HG03039 (cell line): ENCODE measurements at regions not wholly inside any gene's neighbourhood (a gene's known extent, or its start where the extent isn't known, plus 50 kb on each side); places are given as distances from the start of the nearest gene placed in this dataset.
"Not testable (repeated sequence)": the region's sequence is repeated elsewhere in the genome, so short reads cannot be mapped to it uniquely, and the experiment has no call there.

Experiments used
- ATAC-seq: cut with Tn5 transposase; IDR thresholded peaks from one replicate; pipeline ENCODE4 v1.9.1; 2021; ENCODE audit warnings: mild to moderate bottlenecking, moderate library complexity; ENCODE audit not compliant: unreplicated experiment

DNA sequence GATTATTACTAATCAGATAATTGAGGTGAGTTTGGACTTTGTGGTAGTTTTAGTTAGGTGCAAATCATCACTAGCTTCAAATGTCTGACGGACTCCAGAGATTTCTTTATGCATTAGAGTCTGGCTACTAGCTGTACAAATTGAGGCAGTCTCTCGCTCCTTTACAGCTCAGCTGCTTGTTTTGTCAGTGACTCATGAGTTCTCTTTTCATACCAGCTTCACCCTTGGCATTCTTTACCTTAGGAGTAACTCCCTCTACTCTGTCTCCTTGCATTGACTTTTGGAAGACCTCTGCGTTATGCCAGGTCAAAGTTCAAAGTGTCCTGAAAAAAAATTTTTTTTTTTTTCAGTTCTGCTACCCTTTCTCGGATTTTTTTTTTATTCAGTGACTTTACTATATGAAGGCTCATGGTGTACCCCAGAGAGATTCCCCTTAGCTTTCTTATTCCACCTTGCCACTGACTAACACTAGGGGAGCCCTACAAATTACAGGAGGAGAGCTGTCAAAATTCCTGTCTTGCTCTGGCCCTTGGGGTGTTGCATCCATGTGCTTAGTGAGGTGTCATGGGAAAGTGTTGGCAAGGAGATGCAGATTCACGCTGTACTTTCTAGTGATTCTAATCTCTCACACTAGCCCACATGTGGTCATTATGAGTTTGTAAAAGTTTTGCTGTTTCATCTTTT is 576.6 kb downstream of the ADGRL2 start:
- no peak for ATAC-seq

DNA sequence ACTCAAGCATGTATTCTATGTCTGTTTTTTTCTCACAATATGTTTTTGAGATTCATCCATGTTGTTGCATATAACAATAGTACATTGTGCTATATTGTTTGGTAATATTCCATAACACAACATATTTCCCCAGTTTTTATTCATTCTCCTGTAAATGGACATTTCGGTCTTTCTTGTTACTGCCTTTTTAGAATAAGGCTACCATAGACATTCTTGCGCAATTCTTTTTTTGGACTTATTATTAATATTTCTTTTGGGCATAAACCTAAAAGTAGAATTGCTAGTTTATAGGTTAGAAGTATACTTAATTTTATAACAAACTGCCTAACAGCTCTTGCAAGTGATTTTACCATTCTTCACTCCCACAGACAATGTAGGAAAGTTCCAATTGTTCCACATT is 573.0 kb downstream of the ADGRL2 start:
- ATAC-seq = no peak

DNA sequence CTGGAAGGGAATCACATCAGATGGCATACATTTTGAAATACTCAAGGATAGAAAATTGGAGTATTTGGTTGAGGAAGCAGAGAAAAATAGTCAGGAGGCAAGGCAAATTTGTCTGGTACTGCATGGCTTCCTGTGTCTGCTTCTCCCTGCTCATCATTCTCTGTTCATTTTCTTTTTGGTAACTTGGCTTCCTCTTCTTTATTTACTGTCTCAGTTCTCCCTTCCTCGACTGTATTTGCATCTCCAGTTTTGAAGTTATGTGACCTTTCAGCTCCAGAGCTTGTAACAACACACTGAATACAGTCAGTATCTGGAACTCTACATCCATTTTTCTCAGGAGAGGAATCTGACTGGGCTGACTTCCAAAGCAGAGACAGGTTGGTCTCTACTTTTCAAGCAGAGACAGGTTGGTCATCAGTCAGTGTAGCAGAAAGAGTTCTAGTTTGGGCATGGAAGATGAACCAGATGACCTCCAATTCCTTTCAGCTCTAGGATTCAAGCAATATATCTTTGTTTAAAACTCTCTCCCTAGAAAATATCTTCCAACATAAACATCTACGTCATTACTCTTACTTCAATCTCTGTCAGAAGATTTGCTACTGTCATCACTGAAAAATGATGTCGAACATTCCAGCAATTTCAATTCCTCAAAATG is 571.2 kb downstream of the ADGRL2 start:
- no peak for ATAC-seq

DNA sequence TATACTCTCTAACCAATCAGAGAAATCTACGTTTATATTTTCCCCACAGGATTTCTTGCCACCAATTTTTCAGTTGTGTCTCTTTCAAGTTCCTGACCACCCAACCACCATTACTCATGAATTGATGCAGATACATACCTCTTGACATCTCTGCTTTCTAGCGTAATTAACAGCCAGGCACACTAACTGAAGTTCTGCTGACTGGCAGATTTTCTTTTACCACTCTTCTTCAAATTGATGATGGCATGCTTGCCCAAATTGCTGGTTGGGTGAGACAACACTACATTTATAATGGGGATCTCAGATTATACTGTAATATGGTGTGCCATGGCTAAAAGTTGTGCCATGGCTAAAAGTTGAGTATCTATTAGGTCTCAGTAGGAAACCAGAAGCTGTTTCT is 566.7 kb downstream of the ADGRL2 start:
- no peak for ATAC-seq

DNA sequence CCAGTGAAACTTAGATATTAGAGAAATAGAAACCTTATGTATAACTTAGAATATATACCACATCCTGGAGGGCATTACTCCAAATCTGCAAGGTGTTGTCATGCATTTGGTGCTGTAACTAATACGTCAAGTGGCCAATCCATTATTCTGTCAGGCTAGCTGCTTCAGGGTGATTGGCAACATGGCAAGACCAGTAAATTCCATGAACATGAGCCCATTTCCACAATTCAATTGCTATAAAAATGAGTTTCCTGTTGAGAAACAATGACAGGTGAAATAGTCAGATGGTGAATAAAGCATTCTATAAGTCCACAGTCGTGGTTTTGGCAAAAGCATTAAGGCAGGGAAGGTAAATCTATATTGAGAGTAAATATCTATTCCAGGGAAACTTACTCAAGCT is 566.0 kb downstream of the ADGRL2 start:
- ATAC-seq = no peak

DNA sequence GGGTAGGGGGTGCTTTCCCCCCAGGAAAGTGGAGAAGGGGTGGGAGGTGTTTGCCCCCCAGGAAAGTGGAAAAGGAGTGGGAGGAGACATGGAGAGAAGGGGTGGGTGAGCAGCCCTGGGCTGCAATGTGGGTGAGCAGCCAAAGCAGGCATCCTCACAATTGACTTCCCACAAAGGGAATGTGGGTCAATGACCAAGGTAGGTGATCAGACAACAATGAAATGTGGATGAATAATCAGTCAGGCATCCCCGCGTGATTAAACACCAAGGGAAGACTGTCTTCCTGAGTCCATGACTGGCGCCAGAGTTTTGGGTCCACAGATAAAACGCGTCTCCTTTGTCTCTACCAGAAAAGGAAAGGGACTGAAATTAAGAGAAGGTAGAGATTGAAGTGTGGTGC is 558.8 kb downstream of the ADGRL2 start:
- not testable (repeated sequence) for ATAC-seq

DNA sequence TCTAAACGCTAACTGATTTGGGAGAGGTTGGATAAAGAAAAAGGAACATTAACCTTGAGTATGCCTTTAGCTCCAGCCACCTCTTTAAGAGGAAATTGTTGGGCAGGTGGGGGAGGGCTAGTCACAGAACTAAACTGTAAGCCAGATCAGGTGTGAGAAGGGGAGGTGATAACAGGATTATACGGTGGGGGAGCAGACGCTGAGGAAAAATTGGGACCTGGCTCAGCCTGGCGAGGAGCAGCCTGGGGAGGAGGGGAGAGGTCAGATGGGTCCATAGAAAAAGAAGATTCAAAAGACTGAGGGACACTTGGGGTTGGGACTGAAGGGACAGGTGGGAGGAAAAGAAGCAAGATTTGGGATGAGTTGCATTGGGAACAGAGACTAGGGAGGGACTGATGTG is 558.0 kb downstream of the ADGRL2 start:
- ATAC-seq = not testable (repeated sequence)

DNA sequence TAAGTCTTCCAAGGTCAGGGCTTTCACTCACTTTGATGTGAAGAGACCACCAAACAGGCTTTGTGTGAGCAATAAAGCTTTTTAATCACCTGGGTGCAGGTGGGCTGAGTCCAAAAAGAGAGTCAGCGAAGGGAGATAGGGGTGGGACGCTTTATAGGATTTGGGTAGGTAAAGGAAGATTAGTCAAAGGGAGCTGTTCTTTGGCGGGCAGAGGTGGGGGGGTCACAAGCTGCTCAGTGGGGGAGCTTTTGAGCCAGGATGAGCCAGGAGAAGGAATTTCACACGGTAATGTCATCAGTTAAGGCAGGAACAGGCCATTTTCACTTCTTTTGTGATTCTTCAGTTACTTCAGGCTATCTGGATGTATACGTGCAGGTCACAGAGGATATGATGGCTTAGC is 553.8 kb downstream of the ADGRL2 start:
- ATAC-seq = not testable (repeated sequence)

DNA sequence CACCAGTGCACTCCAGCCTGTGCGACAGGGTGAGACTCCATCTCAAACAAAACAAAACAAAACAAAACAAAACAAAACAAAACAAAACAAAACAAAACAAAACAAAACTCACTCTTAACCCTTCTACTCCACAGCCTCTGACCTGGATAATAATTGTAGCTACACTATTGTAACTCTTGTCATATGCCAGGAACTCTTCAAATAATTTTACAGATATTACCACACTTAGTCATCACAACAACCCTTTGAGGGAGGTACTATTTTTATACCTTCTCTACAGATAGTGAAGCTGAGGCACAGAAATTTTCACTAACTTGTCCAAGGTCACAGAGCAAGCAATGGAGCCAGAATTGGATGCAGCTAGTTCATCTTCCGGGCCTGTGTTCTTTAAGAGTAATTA is 547.8 kb downstream of the ADGRL2 start:
- no peak for ATAC-seq

DNA sequence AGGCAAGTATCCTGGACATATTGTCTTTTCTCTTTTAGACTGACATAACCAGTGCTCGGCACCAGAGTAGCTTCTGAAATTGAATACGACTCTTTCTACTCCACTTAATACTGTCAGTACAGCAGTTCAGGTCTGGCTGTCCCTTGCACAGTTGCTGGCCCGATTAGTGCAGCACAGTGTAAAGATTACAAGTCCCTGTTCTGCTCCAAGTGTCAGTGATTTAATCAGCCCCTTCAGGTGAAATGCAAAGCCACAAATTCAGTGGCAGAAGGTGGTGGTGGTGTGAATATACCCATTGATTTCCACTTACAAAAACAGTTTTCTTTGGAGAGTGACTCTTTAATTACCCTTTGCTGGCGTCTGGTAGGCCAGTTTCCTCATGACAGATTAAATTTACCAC is 545.4 kb downstream of the ADGRL2 start:
- no peak for ATAC-seq

DNA sequence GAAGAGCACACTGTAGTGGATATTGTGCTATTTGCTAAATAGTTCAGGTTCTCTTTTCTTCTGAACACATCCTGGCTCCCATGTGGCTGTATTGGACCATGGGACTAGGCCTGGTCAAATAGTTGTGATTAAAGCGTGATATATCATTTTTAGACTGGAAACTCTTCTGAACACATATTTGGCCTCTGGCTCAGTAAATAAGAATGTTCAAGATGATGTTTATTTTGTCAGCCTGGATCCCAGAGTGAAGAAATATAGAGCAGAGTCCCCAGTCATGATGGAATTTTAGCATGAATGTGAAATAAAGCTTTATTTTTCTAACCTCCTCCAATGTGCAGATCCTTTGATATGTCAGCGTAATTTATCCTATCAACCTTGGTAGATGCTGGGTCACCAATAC is 542.6 kb downstream of the ADGRL2 start:
- no peak for ATAC-seq

DNA sequence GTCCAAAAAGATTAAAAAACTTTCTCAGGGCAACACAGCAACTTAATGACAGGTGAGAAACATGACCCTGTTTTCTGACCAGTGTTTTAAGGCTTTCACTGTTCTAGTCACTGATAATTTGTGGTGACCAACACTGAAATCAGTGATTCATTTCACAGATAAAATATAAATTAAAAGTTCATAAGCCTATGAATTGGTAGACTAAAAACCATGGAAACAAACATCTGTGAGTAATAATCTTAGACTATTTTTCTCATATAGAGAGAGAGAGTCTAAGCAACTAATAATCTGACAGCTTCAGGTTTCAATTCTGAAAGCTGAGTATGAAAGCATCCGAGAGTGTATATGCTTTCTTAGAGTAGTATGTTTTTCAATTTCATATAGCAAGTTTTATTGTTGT is 536.9 kb downstream of the ADGRL2 start:
- no peak for ATAC-seq

DNA sequence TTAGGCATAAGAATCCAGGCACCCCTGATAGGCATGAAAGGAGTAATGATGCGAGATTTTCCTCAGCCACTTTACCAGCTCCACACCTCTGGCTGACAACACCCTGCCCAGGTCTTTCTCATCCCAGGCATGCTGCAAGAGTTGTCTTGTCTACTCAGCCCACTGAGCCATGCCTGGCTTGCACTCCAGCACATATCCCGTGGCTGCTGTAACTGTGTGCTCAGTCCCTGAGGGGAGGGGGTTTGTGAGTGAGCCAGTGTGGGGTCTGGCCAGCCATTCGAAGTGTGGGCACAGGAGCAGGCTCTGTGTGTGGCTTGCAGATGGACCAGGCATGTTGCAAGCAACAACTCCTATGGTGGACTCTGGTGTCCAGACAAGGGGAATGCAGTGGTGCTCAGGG is 529.6 kb downstream of the ADGRL2 start:
- no peak for ATAC-seq

DNA sequence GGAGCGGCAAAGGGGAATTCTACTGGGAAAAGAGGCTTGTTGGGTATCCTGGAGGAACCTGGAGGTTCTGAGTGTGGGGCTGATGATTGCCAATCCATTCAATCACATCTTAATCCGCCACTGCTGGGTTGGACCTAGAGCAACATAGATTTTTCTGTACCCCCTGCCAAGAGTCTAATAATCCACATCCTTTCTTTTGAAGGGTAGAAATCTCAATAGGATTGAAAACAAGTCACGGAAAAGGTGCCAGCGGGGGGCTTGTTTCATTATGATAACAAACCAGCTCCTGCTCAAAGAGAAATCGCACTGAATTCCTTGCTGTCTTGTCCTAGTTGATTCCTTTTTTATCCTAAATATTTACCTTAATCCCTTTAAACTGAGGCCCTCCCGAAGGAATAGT is 528.5 kb downstream of the ADGRL2 start:
- ATAC-seq = no peak

DNA sequence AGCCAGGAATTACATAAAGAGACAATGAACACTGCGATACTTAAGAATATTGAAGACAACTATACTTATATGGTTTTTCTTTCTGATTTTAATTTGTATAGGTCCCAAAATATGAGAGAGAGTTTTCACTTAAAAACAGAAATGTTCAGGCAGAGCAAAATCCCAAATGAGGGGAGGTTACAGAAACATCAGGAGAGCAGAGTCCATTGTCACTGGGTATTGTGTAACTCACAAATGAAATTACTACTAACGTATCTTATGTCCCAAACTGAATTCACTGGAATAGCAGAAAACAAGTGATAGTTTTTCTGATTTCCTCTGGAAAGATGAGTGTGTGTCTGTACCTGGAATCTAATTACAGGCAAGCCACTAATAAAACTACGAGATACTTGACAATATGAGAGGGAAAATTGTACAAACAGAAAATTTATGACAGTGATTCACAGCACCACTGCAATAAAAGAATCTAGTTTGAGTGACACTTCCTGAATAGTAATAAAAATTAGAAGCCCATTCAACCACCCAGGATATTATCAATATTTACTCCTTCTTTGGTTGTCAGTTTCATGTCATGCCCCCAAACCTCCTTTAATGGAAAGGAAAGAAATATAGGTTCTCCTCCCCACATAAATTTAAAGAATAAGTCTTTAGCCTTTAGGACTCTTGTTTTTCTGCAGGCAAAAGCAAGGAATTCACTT is 522.6 kb downstream of the ADGRL2 start:
- no peak for ATAC-seq

DNA sequence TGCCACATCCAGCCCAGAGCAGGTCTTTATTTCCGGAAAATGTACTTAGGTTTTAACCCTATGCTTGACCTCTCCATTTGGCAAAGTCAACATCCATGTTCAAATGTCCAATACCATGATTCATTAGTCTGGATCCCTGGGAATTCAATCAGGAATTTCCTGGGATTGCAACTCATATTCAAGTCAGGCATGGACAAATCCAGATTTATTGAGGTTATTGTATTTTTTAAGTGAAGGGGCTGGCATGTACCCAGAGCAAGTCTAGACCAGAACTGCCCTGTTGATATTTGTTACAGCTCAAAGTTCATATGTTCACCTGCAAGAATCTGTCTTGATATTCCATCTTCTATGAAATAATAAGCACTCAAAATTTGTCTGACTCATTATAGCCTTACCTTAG is 521.1 kb downstream of the ADGRL2 start:
- ATAC-seq = no peak

DNA sequence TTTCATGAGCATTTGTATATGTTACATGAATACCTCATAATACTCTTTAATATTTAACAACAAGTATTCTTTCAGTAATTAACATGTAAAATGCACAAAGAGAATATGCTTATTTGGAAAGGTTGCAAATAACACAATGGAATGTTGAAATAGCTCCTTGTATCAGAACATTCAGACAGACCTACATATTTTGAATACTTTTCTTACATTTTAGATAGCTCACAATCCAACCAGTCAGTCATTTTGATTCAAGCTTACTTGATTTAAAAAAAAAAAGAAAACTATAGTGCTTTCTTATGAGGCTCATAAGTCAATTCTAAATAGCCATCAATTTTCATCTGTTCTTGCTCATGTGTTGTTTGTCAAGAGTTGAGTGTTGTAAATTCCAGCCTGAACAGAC is 518.8 kb downstream of the ADGRL2 start:
- ATAC-seq = no peak

DNA sequence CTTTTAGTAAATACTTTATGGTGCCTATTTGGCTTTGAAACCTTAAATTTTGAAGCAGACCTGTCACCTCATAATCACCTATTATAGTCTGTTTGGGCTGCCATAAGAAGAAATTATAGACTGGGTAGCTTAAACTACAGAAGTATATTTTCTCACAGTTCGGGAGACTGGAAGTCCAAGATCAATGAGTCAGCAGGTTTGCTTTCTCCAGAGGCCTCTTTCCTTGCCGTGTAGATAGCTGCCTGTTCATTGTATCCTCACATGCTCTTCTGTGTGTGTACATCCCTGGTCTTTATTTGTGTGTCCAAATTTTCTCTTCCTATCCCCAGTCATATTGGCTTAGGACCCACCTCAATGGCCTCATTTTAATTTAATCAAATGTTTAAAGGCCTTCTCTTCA is 518.2 kb downstream of the ADGRL2 start:
- no peak for ATAC-seq

DNA sequence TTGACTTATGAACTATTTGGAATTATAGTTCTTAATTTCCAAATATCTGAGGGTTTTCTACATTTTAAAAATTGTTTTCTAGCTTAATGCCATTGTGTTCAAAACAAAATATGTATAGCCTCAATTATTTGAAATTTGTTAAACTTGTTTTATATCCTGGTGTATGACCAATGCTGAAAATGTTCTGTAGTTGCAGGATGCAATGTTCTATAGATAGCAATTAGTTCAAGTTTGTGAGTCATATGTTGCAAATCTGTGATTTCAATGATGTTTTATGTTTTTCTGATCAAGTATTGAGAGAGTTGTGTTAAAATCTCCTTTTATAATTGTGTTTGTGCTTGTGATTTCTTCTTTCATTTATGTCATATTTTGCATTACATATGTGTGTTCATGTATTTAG is 517.5 kb downstream of the ADGRL2 start:
- no peak for ATAC-seq

DNA sequence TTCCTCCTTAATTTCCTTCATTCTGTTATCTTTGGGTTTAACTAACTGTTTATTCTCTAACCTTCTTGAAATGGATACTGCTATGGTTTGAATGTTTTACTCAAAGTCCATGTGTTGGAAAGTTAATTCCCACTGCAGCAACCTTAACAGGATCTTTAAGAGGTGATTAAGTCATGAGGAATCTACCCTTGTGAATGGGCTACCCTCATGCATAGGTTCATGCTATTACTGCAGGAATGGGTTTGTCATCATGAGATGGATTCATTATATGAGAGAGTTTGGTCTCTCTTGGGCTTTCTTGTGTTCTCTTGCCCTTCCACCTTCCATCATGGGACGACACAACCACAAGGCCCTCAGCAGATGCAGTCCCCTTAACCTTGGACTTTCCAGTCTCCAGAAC is 516.9 kb downstream of the ADGRL2 start:
- ATAC-seq = no peak

DNA sequence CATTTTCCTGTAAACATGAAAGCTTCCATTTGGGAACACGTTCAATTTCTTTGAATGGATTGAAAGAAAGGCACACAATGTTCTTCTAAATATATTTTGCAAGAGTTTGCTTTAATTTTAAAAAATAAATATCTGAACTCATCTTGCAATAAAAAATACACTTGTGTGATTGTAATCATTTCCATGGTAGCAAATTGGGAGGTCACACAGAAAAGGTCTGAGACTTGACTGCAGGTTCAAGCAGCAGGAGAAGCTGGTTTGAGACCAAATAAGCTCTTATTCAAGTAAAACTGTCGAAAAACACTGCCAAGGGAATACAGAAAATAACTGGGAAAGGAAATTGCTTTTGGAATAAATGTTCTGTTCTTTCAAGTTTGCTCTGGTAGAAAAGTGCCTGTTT is 498.9 kb downstream of the ADGRL2 start:
- ATAC-seq = no peak

DNA sequence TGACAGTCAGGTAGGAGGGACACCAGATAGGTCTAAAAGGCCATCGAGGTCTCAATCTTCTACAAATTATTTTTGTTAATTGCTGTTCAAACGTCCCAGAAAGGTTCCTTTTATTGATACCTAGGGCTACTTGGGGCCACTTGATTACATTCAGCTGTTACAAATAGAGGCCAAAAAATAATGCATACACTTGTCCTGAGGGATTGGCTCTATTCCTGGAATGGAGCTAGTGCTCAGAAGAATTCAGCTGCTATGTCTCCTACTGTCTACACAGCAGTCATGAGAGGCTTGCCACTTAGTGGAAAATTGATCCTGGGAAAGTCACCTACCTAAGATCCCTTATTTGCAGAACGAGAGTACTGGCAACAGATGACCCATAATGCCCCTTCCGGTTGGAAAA is 498.3 kb downstream of the ADGRL2 start:
- no peak for ATAC-seq
